Endothelial cell of umbilical vein (primary cell): ENCODE measurements at regions not wholly inside any gene's neighbourhood (a gene's known extent, or its start where the extent isn't known, plus 50 kb on each side); places are given as distances from the start of the nearest gene placed in this dataset.

Experiments used
- BruUV-seq: library from RNA; stranded (reverse); fragments of 400-500 nt; replicated peaks from 2 replicates; lab custom pipeline; 2021; lab: Mats Ljungman, UMichigan
- CTCF ChIA-PET: fragments of 300-600, 350-600 bp; sonication (Branson Sonifier 250); formaldehyde crosslinking; loops from one replicate; lab custom pipeline; 2021; ENCODE audit warnings: antibody characterized with exemption, inconsistent platforms; lab: Charles Lee
- POLR2A ChIA-PET: fragments of 300-600, 350-600 bp; sonication (Branson Sonifier 250); formaldehyde crosslinking; loops from one replicate; lab custom pipeline; 2021; ENCODE audit warnings: antibody characterized with exemption, inconsistent platforms; lab: Charles Lee
- DNase-seq: peaks from one replicate; pipeline ENCODE4 v3.0.0-alpha.2; 2011; ENCODE audit warnings: low read depth, low spot score
- FAIRE-seq: peaks from 2 replicates; lab custom pipeline; 2011; peaks lifted over from hg19 to GRCh38; lab: Jason Lieb, UNC
- H2AFZ ChIP-seq: 2 replicates; pipeline ENCODE4 v1.6.0; 2012; ENCODE audit warnings: low read depth, low read length, control low read depth, inconsistent platforms
- H3K27ac ChIP-seq: 2 replicates; pipeline ENCODE4 v1.5.1; 2011; ENCODE audit warnings: low read depth, mild to moderate bottlenecking, control low read depth, low read length, moderate library complexity; ENCODE audit not compliant: insufficient read depth
- H3K27me3 ChIP-seq, 2 experiments: 2 replicates each; pipeline versions ENCODE4 v1.6.0 to v1.6.1; 2011; ENCODE audit warnings: low read length in 2 of 2, mixed read lengths in 1 of 2; ENCODE audit not compliant: control insufficient read depth in 2 of 2, insufficient read depth in 2 of 2
- H3K36me3 ChIP-seq, 2 experiments: 2 replicates in 1 of 2; 3 replicates in 1 of 2; pipeline ENCODE4 v1.5.1; 2011; ENCODE audit warnings: low read length in 2 of 2, mild to moderate bottlenecking in 1 of 2, moderate library complexity in 1 of 2; ENCODE audit not compliant: control insufficient read depth in 2 of 2, insufficient read depth in 2 of 2; ENCODE audit errors: extremely low read depth in 1 of 2
- H3K4me1 ChIP-seq: 3 replicates; pipeline ENCODE4 v1.5.1; 2011; ENCODE audit warnings: mild to moderate bottlenecking, low read length; ENCODE audit not compliant: control insufficient read depth, insufficient read depth; ENCODE audit errors: extremely low read depth
- H3K4me2 ChIP-seq: 2 replicates; pipeline ENCODE4 v1.6.1; 2011; ENCODE audit warnings: low read length, control low read depth, mixed read lengths; ENCODE audit not compliant: insufficient read depth
- H3K4me3 ChIP-seq, 3 experiments: fragments of 200-600 bp in 1 of 3; sonication (generic), shearing (Covaris generic) in 1 of 3; replicated peaks in 1 of 3; 2 replicates each; pipeline ENCODE4 v1.5.1; 2011 to 2016; ENCODE audit warnings: control low read depth in 3 of 3, low read length in 3 of 3, mild to moderate bottlenecking in 2 of 3, inconsistent platforms in 1 of 3, low read depth in 1 of 3, moderate library complexity in 1 of 3; ENCODE audit not compliant: insufficient read depth in 1 of 3
- H3K79me2 ChIP-seq: 2 replicates; pipeline ENCODE4 v1.6.0; 2012; ENCODE audit warnings: low read length, inconsistent platforms; ENCODE audit not compliant: control insufficient read depth, insufficient read depth
- H3K9ac ChIP-seq: replicated peaks from 2 replicates; pipeline ENCODE3; 2011; ENCODE audit warnings: low read length, control low read depth; ENCODE audit not compliant: insufficient read depth; ENCODE audit errors: extremely low read depth
- H3K9me1 ChIP-seq: replicated peaks from 3 replicates; pipeline ENCODE4 v1.6.0; 2011; ENCODE audit warnings: mild to moderate bottlenecking, low read length; ENCODE audit not compliant: control insufficient read depth, insufficient read depth; ENCODE audit errors: extremely low read depth
- H3K9me3 ChIP-seq: replicated peaks from 2 replicates; pipeline ENCODE4 v1.5.1; 2012; ENCODE audit warnings: low read length, inconsistent platforms; ENCODE audit not compliant: control insufficient read depth, insufficient read depth
- H4K20me1 ChIP-seq: replicated peaks from 2 replicates; pipeline ENCODE3; 2011; ENCODE audit warnings: mild to moderate bottlenecking, low read length; ENCODE audit not compliant: control insufficient read depth, insufficient read depth; ENCODE audit errors: extremely low read depth
- CTCF ChIP-seq, 2 donors: IDR thresholded peaks; 1 replicate in 1 of 2; 2 replicates in 1 of 2; pipeline ENCODE4 v1.5.1; 2011; ENCODE audit warnings: low read length in 2 of 2, mild to moderate bottlenecking in 2 of 2, moderate library complexity in 2 of 2, control low read depth in 1 of 2, inconsistent platforms in 1 of 2, low read depth in 1 of 2; ENCODE audit not compliant: insufficient read depth in 1 of 2; ENCODE audit errors: extremely low read depth in 1 of 2
- EZH2 ChIP-seq: IDR thresholded peaks from 2 replicates; pipeline ENCODE4 v1.6.1; 2012; ENCODE audit warnings: borderline replicate concordance, low read depth, mild to moderate bottlenecking, moderate library complexity, low read length, inconsistent platforms; ENCODE audit not compliant: severe bottlenecking
- FOS ChIP-seq: IDR thresholded peaks from 2 replicates; pipeline ENCODE4 v1.6.1; 2011; ENCODE audit warnings: mild to moderate bottlenecking, low read length, moderate library complexity, borderline replicate concordance; ENCODE audit not compliant: insufficient read depth
- GATA2 ChIP-seq: IDR thresholded peaks from 2 replicates; pipeline ENCODE4 v1.7.0; 2011; ENCODE audit warnings: low read depth, mild to moderate bottlenecking, moderate library complexity, mixed read lengths, low read length; ENCODE audit not compliant: insufficient read length, insufficient read depth
- JUN ChIP-seq: IDR thresholded peaks from 2 replicates; pipeline ENCODE4 v1.6.1; 2011; ENCODE audit warnings: borderline replicate concordance, low read depth; ENCODE audit not compliant: insufficient read length, insufficient read depth
- MAX ChIP-seq: IDR thresholded peaks from 2 replicates; pipeline ENCODE4 v1.6.1; 2011; ENCODE audit not compliant: insufficient read depth, insufficient read length
- MYC ChIP-seq: IDR thresholded peaks from one replicate; pipeline ENCODE4 v1.6.1; 2011; ENCODE audit warnings: mild to moderate bottlenecking, low read depth, low read length
- POLR2A ChIP-seq: IDR thresholded peaks from 2 replicates; pipeline ENCODE4 v1.6.1; 2012; ENCODE audit warnings: low read depth, mild to moderate bottlenecking, control low read depth, low read length
- POLR2AphosphoS5 ChIP-seq: IDR thresholded peaks from 2 replicates; pipeline ENCODE4 v1.6.1; 2012; ENCODE audit warnings: low read depth, mild to moderate bottlenecking, control low read depth, low read length, moderate library complexity; ENCODE audit not compliant: insufficient read depth
- dilution Hi-C: fragments of 300-500 bp; cut with MboI; formaldehyde crosslinking; loops from one replicate; pipeline ENCODE4 v1.15.0; 2019; ENCODE audit warnings: low sequenced_read_pairs; ENCODE audit not compliant: extremely low pct_ligation_motif_present
- intact Hi-C: fragments of 100-400 bp; cut with micrococcal nuclease; formaldehyde crosslinking; loops from one replicate; pipeline ENCODE4 v1.10.0; 2022

GRCh38 chr12:59389968-59390576 lies 205.8 kb upstream of the SLC16A7 start:
- CTCF ChIA-PET, result no interaction called here
- H3K79me2 ChIP-seq, result no peaks in the 10 kb centered on the region
- no peak overlapping the region for H3K9ac ChIP-seq
- no peak overlapping the region for H2AFZ ChIP-seq
- no peaks in the 10 kb centered on the region for H3K4me1 ChIP-seq
- H3K36me3 ChIP-seq, result no peaks in the 10 kb centered on the region
- no peak for FAIRE-seq
- H3K27me3 ChIP-seq, result no peaks in the 10 kb centered on the region
- H3K4me2 ChIP-seq, result no peak overlapping the region
- H3K4me3 ChIP-seq, result no peak overlapping the region
- dilution Hi-C loops (no loop called here), intact Hi-C loops (loop anchor here (5.0 kb wide), 1 partner anchor 1222 kb away; no protein-coding TSS in a partner anchor)
- TF ChIP-seq CTCF (IDR thresholded peaks at IDR 0.05; ENCODE audit: extremely low read depth in 1 of 2, insufficient read depth in 1 of 2, low read depth in 1 of 2, low read length in 2 of 2) (no peak), JUN (no peak), POLR2A (no peak), EZH2 (no peak), GATA2 (no peak), FOS (no peak), MAX (no peak), POLR2AphosphoS5 (no peak), MYC (no peak)
- H3K27ac ChIP-seq, result no peak overlapping the region
- POLR2A ChIA-PET, result no interaction called here
- DNase-seq, result no peak
- H4K20me1 ChIP-seq, result no peaks in the 10 kb centered on the region
- H3K9me3 ChIP-seq, result no peaks in the 10 kb centered on the region
- no TSS peak for BruUV-seq
- no peaks in the 10 kb centered on the region for H3K9me1 ChIP-seq
